ENCODE measurements at regions not wholly inside any gene's neighbourhood (a gene's known extent, or its start where the extent isn't known, plus 50 kb on each side); places are given as distances from the start of the nearest gene placed in this dataset.

GRCh38 chr2:125642032-125642431 is 1013.9 kb upstream of the GYPC start:
- CTCF ChIA-PET (ENCODE audit: low intra/inter-chr PET ratio, low total read pairs) = no interaction called here
- no peaks in the 10 kb centered on the region for H3K36me3 ChIP-seq (replicated peaks in 1 of 2; ENCODE audit: control insufficient read depth in 1 of 2, insufficient read depth in 2 of 2, low read length in 2 of 2)
- no peak overlapping the region for H3K27ac ChIP-seq (ENCODE audit: extremely low read length, insufficient read depth, low read length)
- WGBS (ENCODE audit: low lambda C conversion rate) = 9% methylated on average over 2 of the region's 2 CpGs
- H3K4me3 ChIP-seq (replicated peaks in 1 of 3; ENCODE audit: insufficient read depth in 1 of 3, low read depth in 2 of 3, low read length in 3 of 3) = no peak overlapping the region
- intact Hi-C loops (cut with micrococcal nuclease; ENCODE audit: unreplicated experiment) (no loop called here), in situ Hi-C loops (cut with HindIII; ENCODE audit: extremely low pct_ligation_motif_present, low pct_unique_long_range_greater_than_20kb) (no loop called here)
- no TSS peak for BruUV-seq (replicated peaks)
- DNase-seq (ENCODE audit: low spot score) = no peak
- ATAC-seq = no peak
- H3K4me2 ChIP-seq (ENCODE audit: low read depth, low read length) = no peak overlapping the region
- no peak overlapping the region for H2AFZ ChIP-seq (ENCODE audit: low read length)
- no peak overlapping the region for H3K9ac ChIP-seq (ENCODE audit: insufficient read depth, low read depth, low read length)
- H4K20me1 ChIP-seq (ENCODE audit: insufficient read depth, low read length) = no peaks in the 10 kb centered on the region
- no peaks in the 10 kb centered on the region for H3K79me2 ChIP-seq (ENCODE audit: insufficient read depth, low read length)
- no peak for FAIRE-seq
- no peaks in the 10 kb centered on the region for H3K27me3 ChIP-seq (ENCODE audit: control insufficient read depth in 1 of 2, insufficient read depth in 2 of 2, low read length in 2 of 2)
- H3K4me1 ChIP-seq (ENCODE audit: insufficient read depth, low read length) = no peaks in the 10 kb centered on the region
- POLR2A ChIA-PET = no interaction called here
- peaks cover 26% of the 10 kb centered on the region for H3K9me3 ChIP-seq (ENCODE audit: low read length)
- TF ChIP-seq ZFAT (CRISPR knock-in tag; conservative IDR thresholded peaks at IDR 0.05) (no peak), ZNF652 (CRISPR knock-in tag; IDR thresholded peaks at IDR 0.05; ENCODE audit: borderline replicate concordance, low read depth) (no peak), MEF2D (CRISPR knock-in tag; IDR thresholded peaks at IDR 0.05) (no peak), HNRNPH1 (optimal IDR thresholded peaks at IDR 0.05; ENCODE audit: low read depth, low read length) (no peak), FOXC1 (CRISPR knock-in tag; IDR thresholded peaks at IDR 0.05; ENCODE audit: borderline replicate concordance) (no peak), ZXDC (CRISPR knock-in tag; IDR thresholded peaks at IDR 0.05) (no peak), BCL3 (CRISPR knock-in tag; IDR thresholded peaks at IDR 0.05) (no peak), SALL1 (CRISPR knock-in tag; IDR thresholded peaks at IDR 0.05) (no peak), ZNF235 (CRISPR knock-in tag; IDR thresholded peaks at IDR 0.05; ENCODE audit: borderline replicate concordance) (no peak), YY1 (IDR thresholded peaks at IDR 0.05; ENCODE audit: insufficient read depth, insufficient replicate concordance, low read depth, low read length) (no peak), DR1 (CRISPR knock-in tag; IDR thresholded peaks at IDR 0.05) (no peak), AKNA (CRISPR knock-in tag; IDR thresholded peaks at IDR 0.05; ENCODE audit: borderline replicate concordance) (no peak), SOX13 (IDR thresholded peaks at IDR 0.05) (no peak), SOX13 (CRISPR knock-in tag; conservative IDR thresholded peaks at IDR 0.05 in 1 of 2, IDR thresholded peaks at IDR 0.05 in 1 of 2) (no peak), MAFF (IDR thresholded peaks at IDR 0.05; ENCODE audit: low read depth, low read length) (no peak), KLF15 (CRISPR knock-in tag; IDR thresholded peaks at IDR 0.05; ENCODE audit: borderline replicate concordance) (no peak)

Measured in HepG2 (cell line).